Nephron (organoid): ENCODE measurements at regions not wholly inside any gene's neighbourhood (a gene's known extent, or its start where the extent isn't known, plus 50 kb on each side); places are given as distances from the start of the nearest gene placed in this dataset.
A peak's percentile ranks its signal among the peaks of the same experiment; 100 is the strongest.

Source experiments
- H3K27ac Mint-ChIP-seq, 3 experiments: 2 replicates each; pipeline ENCODE4 v1.8.0; 2020; ENCODE audit warnings: mixed read lengths in 3 of 3, mild to moderate bottlenecking in 2 of 3, moderate library complexity in 1 of 3
- H3K27me3 Mint-ChIP-seq: 2 replicates; pipeline ENCODE4 v1.8.0; 2021; ENCODE audit warnings: low read depth, mild to moderate bottlenecking, moderate library complexity, mixed read lengths
- H3K36me3 Mint-ChIP-seq: 2 replicates; pipeline ENCODE4 v1.8.0; 2020; ENCODE audit warnings: low read depth, mixed read lengths
- H3K4me1 Mint-ChIP-seq: 2 replicates; pipeline ENCODE4 v1.8.0; 2020; ENCODE audit warnings: mixed read lengths
- H3K4me3 Mint-ChIP-seq, 3 experiments: 2 replicates each; pipeline ENCODE4 v1.8.0; 2020; ENCODE audit warnings: mild to moderate bottlenecking in 3 of 3, mixed read lengths in 3 of 3, moderate library complexity in 2 of 3
- H3K9me3 Mint-ChIP-seq: 2 replicates; pipeline ENCODE4 v1.8.0; 2020; ENCODE audit warnings: mixed read lengths
- TF ChIP-seq, protein P1 (sequence below), 3 experiments: fragments of 200-600 bp; sonication (generic); IDR thresholded peaks; one replicate each; pipeline ENCODE4 v1.5.0; 2021; ENCODE audit warnings: antibody characterized with exemption in 3 of 3; ENCODE audit not compliant: unreplicated experiment in 3 of 3

DNA sequence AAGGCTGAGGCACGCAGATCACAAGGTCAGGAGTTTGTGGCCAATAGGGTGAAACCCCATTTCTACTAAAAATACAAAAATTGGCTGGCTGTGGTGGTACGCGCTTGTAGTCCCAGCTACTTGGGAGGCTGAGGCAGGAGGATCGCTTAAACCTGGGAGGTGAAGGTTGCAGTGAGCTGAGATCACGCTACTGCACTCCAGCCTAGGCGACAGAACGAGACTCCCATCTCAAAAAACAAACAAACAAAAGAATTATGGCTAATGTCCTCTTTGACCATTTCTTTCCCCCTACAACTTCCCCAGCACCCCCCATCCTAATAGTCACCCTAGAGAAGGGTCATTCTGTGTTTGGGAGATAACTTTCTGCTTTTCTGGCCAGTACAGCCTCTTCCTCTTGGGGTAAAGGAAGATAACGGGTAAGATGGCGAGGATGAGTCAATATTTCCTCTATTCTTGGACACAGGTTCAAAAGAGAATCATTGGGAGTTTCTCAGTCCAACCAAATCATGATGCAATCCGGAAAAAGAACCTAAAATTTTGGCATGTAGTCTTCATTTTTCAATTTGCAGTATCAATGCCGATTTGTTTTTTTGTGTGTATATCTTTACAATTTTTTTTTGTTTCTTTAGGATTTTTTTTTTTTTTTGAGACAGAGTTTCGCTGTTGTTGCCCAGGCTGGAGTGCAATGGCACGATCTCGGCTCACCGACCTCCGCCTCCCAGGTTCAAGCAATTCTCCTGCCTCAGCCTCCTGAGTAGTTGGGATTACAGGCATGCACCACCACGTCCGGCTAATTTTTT, 107.6 kb upstream of the MED13 start:
- H3K9me3 Mint-ChIP-seq = no peaks in the 10 kb centered on the region
- TF ChIP-seq, protein P1, sequence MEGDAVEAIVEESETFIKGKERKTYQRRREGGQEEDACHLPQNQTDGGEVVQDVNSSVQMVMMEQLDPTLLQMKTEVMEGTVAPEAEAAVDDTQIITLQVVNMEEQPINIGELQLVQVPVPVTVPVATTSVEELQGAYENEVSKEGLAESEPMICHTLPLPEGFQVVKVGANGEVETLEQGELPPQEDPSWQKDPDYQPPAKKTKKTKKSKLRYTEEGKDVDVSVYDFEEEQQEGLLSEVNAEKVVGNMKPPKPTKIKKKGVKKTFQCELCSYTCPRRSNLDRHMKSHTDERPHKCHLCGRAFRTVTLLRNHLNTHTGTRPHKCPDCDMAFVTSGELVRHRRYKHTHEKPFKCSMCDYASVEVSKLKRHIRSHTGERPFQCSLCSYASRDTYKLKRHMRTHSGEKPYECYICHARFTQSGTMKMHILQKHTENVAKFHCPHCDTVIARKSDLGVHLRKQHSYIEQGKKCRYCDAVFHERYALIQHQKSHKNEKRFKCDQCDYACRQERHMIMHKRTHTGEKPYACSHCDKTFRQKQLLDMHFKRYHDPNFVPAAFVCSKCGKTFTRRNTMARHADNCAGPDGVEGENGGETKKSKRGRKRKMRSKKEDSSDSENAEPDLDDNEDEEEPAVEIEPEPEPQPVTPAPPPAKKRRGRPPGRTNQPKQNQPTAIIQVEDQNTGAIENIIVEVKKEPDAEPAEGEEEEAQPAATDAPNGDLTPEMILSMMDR (IDR thresholded peaks at IDR 0.05; ENCODE audit: unreplicated experiment in 3 of 3) = no peak
- H3K4me3 Mint-ChIP-seq = no peak overlapping the region
- H3K4me1 Mint-ChIP-seq = no peaks in the 10 kb centered on the region
- H3K36me3 Mint-ChIP-seq = no peaks in the 10 kb centered on the region
- no peak overlapping the region for H3K27ac Mint-ChIP-seq
- peaks cover 4% of the 10 kb centered on the region for H3K27me3 Mint-ChIP-seq

DNA sequence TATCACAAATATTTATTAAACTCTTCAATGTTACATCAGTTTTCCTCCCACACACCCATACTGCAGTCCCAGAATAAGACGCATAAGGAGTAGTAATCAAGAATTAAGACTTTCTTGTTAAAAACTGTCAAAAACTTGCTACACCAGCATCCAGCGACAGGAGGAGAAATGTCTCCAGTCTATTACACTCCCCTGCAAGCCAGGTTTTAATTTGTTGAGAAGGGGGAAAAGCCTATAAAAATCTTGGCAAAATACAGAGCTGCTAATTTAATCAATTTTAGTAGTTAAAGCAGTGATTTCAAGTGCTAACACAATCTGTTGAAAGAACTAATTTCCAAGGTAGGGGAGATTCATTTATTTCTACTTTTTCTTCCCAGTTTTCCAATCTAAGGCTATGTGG, 102.0 kb upstream of the MED13 start:
- no peaks in the 10 kb centered on the region for H3K36me3 Mint-ChIP-seq
- peaks cover 9% of the 10 kb centered on the region for H3K4me1 Mint-ChIP-seq
- H3K27ac Mint-ChIP-seq = no peak overlapping the region
- H3K9me3 Mint-ChIP-seq = no peaks in the 10 kb centered on the region
- TF ChIP-seq, protein P1 (IDR thresholded peaks at IDR 0.05; ENCODE audit: unreplicated experiment in 3 of 3) = no peak
- H3K27me3 Mint-ChIP-seq = peaks cover 4% of the 10 kb centered on the region
- H3K4me3 Mint-ChIP-seq = no peak overlapping the region

DNA sequence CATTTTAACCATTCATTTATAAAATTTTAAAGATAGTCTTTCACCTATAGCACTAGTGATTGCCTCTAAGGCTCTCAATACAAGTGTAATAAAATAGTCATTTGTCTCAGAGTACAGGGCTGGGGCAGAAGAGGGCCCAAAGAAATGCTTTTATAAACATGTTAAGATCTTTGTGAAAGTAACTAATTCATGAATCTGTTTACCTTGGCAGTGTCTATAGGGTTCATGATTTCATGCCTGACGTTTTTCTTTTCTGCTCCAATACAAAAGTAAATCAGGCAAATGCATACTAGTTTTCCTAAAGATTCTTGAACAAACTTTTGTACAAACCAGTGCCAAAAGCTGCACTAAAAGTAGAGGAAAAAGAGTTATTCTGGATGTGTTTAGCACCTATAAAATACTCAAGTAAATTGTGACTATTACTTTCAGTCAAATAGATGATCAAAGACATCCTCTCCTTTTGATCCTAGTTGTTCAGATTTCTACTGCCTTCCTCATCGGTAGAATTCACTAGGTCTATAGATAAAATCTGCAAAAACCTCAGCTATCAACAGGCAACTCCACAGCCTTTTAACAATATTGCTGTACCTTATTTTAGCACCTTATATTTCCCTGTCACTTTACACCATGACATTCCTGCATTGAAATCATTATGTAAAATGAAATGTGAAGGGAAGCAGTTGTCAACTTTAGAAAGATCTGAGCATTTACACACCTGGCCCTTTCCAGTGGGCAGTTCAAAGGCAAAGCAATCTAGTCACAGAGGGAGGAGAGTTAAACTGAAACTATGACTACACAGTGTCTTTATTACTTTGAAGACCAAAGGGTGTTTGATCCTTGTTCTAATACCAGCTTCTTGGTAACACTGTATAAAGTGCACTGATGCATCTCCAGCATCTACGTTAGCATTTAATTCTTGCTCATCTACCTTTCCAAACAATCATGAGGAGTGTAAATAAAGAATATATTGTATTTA, 100.0 kb upstream of the MED13 start:
- no peak overlapping the region for H3K4me3 Mint-ChIP-seq

DNA sequence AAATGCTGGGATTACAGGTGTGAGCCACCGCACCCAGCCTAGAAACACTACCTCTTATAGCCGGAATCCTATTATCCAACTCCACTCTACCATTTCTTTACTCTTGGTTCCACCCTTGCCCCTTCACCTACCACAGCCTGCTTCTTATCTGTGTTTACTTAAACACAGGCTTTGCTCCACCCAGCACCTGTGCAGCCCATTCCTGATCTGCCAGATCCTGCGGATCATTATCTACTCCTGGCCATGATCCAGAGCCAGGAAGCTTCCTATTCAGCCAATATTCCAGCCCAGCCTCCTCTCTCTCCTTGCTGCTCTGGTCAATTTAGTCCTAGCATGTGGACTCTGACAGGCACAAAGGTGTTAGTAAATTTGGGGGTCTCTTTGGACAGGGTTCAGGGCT, 98.8 kb upstream of the MED13 start:
- Mint-ChIP-seq H3K4me1 (peaks cover 9% of the 10 kb centered on the region), H3K27me3 (peaks cover 2% of the 10 kb centered on the region), H3K9me3 (no peaks in the 10 kb centered on the region), H3K27ac (no peak overlapping the region), H3K4me3 (no peak overlapping the region), H3K36me3 (no peaks in the 10 kb centered on the region)
- TF ChIP-seq, protein P1 (IDR thresholded peaks at IDR 0.05; ENCODE audit: unreplicated experiment in 3 of 3) = no peak

More for the DNA sequence above, 100.0 kb upstream of the MED13 start:
- Mint-ChIP-seq H3K27me3 (no peaks in the 10 kb centered on the region), H3K9me3 (no peaks in the 10 kb centered on the region), H3K4me1 (peaks cover 9% of the 10 kb centered on the region), H3K36me3 (no peaks in the 10 kb centered on the region), H3K27ac (peak overlapping the region in 2 of 3 experiments; percentile 2 to 16)
- TF ChIP-seq, protein P1 (IDR thresholded peaks at IDR 0.05; ENCODE audit: unreplicated experiment in 3 of 3) = no peak

DNA sequence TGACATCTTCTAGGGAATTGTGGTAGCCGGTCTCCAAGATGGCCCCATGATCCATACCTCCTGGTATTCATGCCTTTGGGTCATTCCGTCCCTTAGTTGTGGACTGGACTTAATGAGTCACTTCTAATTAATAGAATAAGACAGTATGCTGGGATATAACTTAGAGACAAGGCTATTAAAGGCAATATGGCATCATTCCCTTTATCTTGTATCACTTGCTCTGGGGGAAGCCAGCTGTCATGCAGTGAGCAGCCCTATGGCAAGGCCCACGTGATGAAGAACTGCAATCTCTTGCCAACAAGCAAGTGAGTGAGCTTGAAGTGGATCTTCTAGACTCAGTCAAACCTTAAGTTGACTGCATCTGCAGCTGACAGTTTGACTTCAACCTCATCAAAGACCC, 97.8 kb upstream of the MED13 start:
- TF ChIP-seq, protein P1 (IDR thresholded peaks at IDR 0.05; ENCODE audit: unreplicated experiment in 3 of 3) = no peak
- Mint-ChIP-seq H3K36me3 (no peaks in the 10 kb centered on the region), H3K4me1 (peaks cover 9% of the 10 kb centered on the region), H3K27ac (no peak overlapping the region), H3K9me3 (no peaks in the 10 kb centered on the region), H3K4me3 (no peak overlapping the region), H3K27me3 (peaks cover 4% of the 10 kb centered on the region)
